Vagina (tissue), 2 donors: ENCODE measurements at regions not wholly inside any gene's neighbourhood (a gene's known extent, or its start where the extent isn't known, plus 50 kb on each side); places are given as distances from the start of the nearest gene placed in this dataset.

ENCODE experiments used
- CTCF ChIP-seq, 3 experiments: fragments of 450-650 bp in 2 of 3; fragments of 200-600 bp in 1 of 3; sonication (generic) in 1 of 3; IDR thresholded peaks; one replicate each; pipeline ENCODE4 v1.5.1; 2017 to 2019; ENCODE audit warnings: antibody characterized with exemption in 3 of 3, mild to moderate bottlenecking in 2 of 3, moderate library complexity in 2 of 3
- POLR2AphosphoS5 ChIP-seq, 2 donors: sonication (generic); formaldehyde crosslinking; IDR thresholded peaks; one replicate each; pipeline ENCODE4 v1.9.0; 2017; ENCODE audit warnings: antibody characterized with exemption in 2 of 2, mild to moderate bottlenecking in 2 of 2, low read depth in 1 of 2; ENCODE audit not compliant: insufficient read depth in 1 of 2

- TF ChIP-seq CTCF (IDR thresholded peaks at IDR 0.05) = no peak
- TF ChIP-seq POLR2AphosphoS5 (IDR thresholded peaks at IDR 0.05; ENCODE audit: insufficient read depth in 1 of 2, low read depth in 1 of 2) = no peak
Measured at GRCh38 chr4:138003248-138003647, 238.9 kb downstream of the SLC7A11 start.
